Breast epithelium (tissue), 4 donors: ENCODE measurements at regions not wholly inside any gene's neighbourhood (a gene's known extent, or its start where the extent isn't known, plus 50 kb on each side); places are given as distances from the start of the nearest gene placed in this dataset.
"Not testable (repeated sequence)": the region's sequence is repeated elsewhere in the genome, so short reads cannot be mapped to it uniquely, and the experiment has no call there.

ENCODE experiments used
- DNase-seq, 2 donors: peaks; one replicate each; pipeline ENCODE4 v3.0.0-alpha.2; 2019; ENCODE audit warnings: low spot score in 2 of 2
- H3K27ac ChIP-seq, 2 donors: fragments of 200-600 bp; sonication (generic) in 1 of 2; one replicate each; pipeline ENCODE4 v1.5.1; 2016 to 2019; ENCODE audit warnings: mild to moderate bottlenecking in 1 of 2
- H3K27me3 ChIP-seq, 2 donors: fragments of 200-600 bp; sonication (generic) in 1 of 2; one replicate each; pipeline versions ENCODE4 v1.5.1 to v1.6.0; 2017 to 2019; ENCODE audit warnings: control low read depth in 1 of 2, mild to moderate bottlenecking in 1 of 2
- H3K36me3 ChIP-seq: fragments of 200-600 bp; one replicate; pipeline ENCODE4 v1.5.1; 2019
- H3K4me1 ChIP-seq, 2 donors: fragments of 200-600 bp; sonication (generic); one replicate each; pipeline ENCODE4 v1.5.1; 2016 to 2019; ENCODE audit warnings: control low read depth in 1 of 2
- H3K4me3 ChIP-seq, 3 donors: fragments of 200-600 bp; sonication (generic); 1 replicate in 2 of 3; 2 replicates in 1 of 3; pipeline ENCODE4 v1.5.1; 2016 to 2019; ENCODE audit warnings: mild to moderate bottlenecking in 3 of 3, moderate library complexity in 2 of 3
- H3K9me3 ChIP-seq, 2 donors: fragments of 200-600 bp; sonication (generic) in 1 of 2; one replicate each; pipeline ENCODE4 v1.5.1; 2016 to 2019; ENCODE audit warnings: control low read depth in 1 of 2
- POLR2A ChIP-seq: fragments of 450-650 bp; IDR thresholded peaks from one replicate; pipeline ENCODE4 v1.6.1; 2016; ENCODE audit warnings: antibody characterized with exemption, mild to moderate bottlenecking, moderate library complexity
- POLR2AphosphoS5 ChIP-seq, 3 donors: sonication (generic); formaldehyde crosslinking; IDR thresholded peaks; one replicate each; pipeline ENCODE4 v1.6.1; 2017; ENCODE audit warnings: antibody characterized with exemption in 3 of 3
- intact Hi-C: fragments of 100-400 bp; cut with DNase I; formaldehyde crosslinking; loops from one replicate; pipeline ENCODE4 v1.15.1; 2023; ENCODE audit warnings: low total_unique reads
- TF ChIP-seq, protein P1 (sequence below), 3 donors: fragments of 450-650 bp; IDR thresholded peaks; one replicate each; pipeline ENCODE4 v1.5.1; 2016 to 2017; ENCODE audit warnings: antibody characterized with exemption in 3 of 3, mild to moderate bottlenecking in 3 of 3, moderate library complexity in 3 of 3

- H3K4me1 ChIP-seq = no peaks in the 10 kb centered on the region
These were observed 123.3 kb downstream of the NFKBIZ start for GRCh38 chr3:101972430-101973162.

GRCh38 chr3:101973163-101973505, 123.8 kb downstream of the NFKBIZ start:
- intact Hi-C loops = no loop called here
- no peaks in the 10 kb centered on the region for H3K36me3 ChIP-seq
- no peaks in the 10 kb centered on the region for H3K9me3 ChIP-seq
- TF ChIP-seq POLR2AphosphoS5 (IDR thresholded peaks at IDR 0.05) (no peak), POLR2A (no peak)
- TF ChIP-seq, protein P1, sequence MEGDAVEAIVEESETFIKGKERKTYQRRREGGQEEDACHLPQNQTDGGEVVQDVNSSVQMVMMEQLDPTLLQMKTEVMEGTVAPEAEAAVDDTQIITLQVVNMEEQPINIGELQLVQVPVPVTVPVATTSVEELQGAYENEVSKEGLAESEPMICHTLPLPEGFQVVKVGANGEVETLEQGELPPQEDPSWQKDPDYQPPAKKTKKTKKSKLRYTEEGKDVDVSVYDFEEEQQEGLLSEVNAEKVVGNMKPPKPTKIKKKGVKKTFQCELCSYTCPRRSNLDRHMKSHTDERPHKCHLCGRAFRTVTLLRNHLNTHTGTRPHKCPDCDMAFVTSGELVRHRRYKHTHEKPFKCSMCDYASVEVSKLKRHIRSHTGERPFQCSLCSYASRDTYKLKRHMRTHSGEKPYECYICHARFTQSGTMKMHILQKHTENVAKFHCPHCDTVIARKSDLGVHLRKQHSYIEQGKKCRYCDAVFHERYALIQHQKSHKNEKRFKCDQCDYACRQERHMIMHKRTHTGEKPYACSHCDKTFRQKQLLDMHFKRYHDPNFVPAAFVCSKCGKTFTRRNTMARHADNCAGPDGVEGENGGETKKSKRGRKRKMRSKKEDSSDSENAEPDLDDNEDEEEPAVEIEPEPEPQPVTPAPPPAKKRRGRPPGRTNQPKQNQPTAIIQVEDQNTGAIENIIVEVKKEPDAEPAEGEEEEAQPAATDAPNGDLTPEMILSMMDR (IDR thresholded peaks at IDR 0.05) = no peak
- H3K27ac ChIP-seq = no peak overlapping the region
- H3K27me3 ChIP-seq = no peaks in the 10 kb centered on the region
- no peaks in the 10 kb centered on the region for H3K4me1 ChIP-seq
- DNase-seq = no peak
- no peak overlapping the region for H3K4me3 ChIP-seq

More at GRCh38 chr3:101972430-101973162, 123.3 kb downstream of the NFKBIZ start:
- Histone ChIP-seq H3K4me3 (no peak overlapping the region), H3K36me3 (no peaks in the 10 kb centered on the region), H3K9me3 (no peaks in the 10 kb centered on the region), H3K27ac (no peak overlapping the region), H3K27me3 (no peaks in the 10 kb centered on the region)
- DNase-seq = no peak
- TF ChIP-seq POLR2A = no peak
- TF ChIP-seq, protein P1 (IDR thresholded peaks at IDR 0.05) = no peak
- no peak for TF ChIP-seq POLR2AphosphoS5 (IDR thresholded peaks at IDR 0.05)
- intact Hi-C loops = no loop called here

- H3K27ac ChIP-seq, DNase-seq, intact Hi-C loops, H3K27me3 ChIP-seq, H3K9me3 ChIP-seq, H3K36me3 ChIP-seq, H3K4me1 ChIP-seq, H3K4me3 ChIP-seq: not testable (repeated sequence)
These were observed 126.1 kb downstream of the NFKBIZ start for GRCh38 chr3:101975415-101975814.

DNA sequence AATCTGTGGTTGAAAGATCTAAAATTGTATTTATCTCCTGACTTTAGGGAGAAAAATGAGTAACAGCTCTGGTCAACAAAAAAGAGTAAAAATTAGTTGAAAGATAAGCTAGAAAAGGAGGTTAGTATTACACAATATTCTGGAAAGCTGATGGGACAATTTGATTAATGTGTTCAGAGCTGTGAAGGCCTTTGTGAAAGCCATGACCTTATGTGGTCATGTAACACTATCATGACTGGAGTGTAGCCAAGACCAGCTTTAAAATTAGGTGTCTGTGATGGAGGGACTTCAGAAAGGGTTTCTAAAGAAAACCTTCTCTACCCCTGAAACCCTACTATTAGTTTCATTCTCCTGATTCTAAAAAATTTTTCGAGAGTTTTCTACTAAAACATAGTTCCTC, 127.2 kb downstream of the NFKBIZ start:
- intact Hi-C loops = no loop called here
- Histone ChIP-seq H3K4me3 (no peak overlapping the region), H3K36me3 (no peaks in the 10 kb centered on the region), H3K27ac (no peak overlapping the region), H3K4me1 (no peaks in the 10 kb centered on the region), H3K9me3 (no peaks in the 10 kb centered on the region), H3K27me3 (no peaks in the 10 kb centered on the region)
- TF ChIP-seq, protein P1 (IDR thresholded peaks at IDR 0.05) = no peak
- TF ChIP-seq POLR2AphosphoS5 (IDR thresholded peaks at IDR 0.05) (no peak), POLR2A (no peak)
- DNase-seq = no peak

DNA sequence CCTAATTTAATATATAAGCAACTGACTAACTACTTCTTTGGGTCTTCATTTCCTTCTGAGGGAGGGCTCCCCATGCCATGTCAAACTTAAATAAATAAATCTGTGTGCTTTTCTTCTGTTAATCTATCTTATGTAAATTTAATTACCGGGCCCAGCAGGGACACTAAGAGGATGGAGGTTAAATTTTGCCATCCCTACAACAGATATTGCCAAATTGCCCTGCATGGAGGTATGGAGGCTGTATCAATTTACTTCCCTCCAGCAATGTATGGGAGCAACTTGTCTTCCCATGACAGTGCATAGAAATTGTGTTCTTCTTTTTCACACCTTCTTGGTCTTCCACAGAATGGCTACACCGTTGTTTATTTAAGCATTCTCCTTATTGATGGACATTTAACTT, 129.0 kb downstream of the NFKBIZ start:
- intact Hi-C loops = no loop called here
- no peak overlapping the region for H3K4me3 ChIP-seq
- H3K9me3 ChIP-seq = no peaks in the 10 kb centered on the region
- TF ChIP-seq, protein P1 (IDR thresholded peaks at IDR 0.05) = no peak
- TF ChIP-seq POLR2AphosphoS5 (IDR thresholded peaks at IDR 0.05) = no peak
- TF ChIP-seq POLR2A = no peak
- no peaks in the 10 kb centered on the region for H3K27me3 ChIP-seq
- H3K4me1 ChIP-seq = no peaks in the 10 kb centered on the region
- no peak overlapping the region for H3K27ac ChIP-seq
- no peak for DNase-seq
- H3K36me3 ChIP-seq = no peaks in the 10 kb centered on the region
